Stimulated activated CD8-positive, alpha-beta memory T cell treated with anti-CD3 and anti-CD28 coated beads, Interleukin-7, amount 100 ng/mL, for 4 hours (primary cell): ENCODE measurements at regions not wholly inside any gene's neighbourhood (a gene's known extent, or its start where the extent isn't known, plus 50 kb on each side); places are given as distances from the start of the nearest gene placed in this dataset.

Experiments used
- DNase-seq, 2 donors: peaks; one replicate each; pipeline ENCODE4 v3.0.0-alpha.2; 2020; ENCODE audit warnings: low read depth in 2 of 2

DNA sequence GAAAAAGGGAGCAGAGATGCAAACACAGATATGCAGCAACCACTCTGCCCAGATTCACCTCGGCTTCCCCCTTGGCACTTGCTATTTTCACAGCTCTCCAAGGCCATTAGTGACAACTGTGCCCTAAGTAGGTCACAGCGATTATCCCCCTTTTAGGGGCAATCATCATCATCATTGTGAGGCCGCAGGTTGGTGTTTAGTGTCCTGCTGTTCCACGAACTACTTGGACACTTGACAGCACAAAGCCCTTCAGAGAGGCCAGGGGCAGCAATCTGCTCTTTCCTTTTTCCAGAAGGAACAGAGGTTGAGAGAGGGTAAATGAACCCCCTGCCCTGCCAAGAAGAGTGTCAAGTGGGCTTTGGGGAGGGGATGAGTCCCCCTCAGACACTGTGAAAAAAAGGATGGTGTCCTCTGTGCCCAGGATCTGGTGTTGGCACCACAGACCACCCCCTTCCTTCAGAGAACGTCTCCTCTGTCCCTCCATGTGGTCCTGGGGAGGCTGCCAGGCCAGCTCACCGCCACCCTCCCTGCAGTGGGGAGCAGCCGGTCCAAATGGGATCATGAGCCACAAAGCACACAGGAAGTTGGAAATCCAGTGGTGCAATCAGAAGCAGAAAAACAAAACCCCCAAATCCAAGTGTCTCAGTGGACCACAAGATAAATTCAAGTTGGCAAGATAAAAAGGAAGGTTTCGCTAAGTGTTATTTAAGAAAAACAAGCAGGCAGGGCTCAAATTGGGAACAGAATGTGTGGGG is 78.4 kb upstream of the MED9 start:
- DNase-seq: no peak

DNA sequence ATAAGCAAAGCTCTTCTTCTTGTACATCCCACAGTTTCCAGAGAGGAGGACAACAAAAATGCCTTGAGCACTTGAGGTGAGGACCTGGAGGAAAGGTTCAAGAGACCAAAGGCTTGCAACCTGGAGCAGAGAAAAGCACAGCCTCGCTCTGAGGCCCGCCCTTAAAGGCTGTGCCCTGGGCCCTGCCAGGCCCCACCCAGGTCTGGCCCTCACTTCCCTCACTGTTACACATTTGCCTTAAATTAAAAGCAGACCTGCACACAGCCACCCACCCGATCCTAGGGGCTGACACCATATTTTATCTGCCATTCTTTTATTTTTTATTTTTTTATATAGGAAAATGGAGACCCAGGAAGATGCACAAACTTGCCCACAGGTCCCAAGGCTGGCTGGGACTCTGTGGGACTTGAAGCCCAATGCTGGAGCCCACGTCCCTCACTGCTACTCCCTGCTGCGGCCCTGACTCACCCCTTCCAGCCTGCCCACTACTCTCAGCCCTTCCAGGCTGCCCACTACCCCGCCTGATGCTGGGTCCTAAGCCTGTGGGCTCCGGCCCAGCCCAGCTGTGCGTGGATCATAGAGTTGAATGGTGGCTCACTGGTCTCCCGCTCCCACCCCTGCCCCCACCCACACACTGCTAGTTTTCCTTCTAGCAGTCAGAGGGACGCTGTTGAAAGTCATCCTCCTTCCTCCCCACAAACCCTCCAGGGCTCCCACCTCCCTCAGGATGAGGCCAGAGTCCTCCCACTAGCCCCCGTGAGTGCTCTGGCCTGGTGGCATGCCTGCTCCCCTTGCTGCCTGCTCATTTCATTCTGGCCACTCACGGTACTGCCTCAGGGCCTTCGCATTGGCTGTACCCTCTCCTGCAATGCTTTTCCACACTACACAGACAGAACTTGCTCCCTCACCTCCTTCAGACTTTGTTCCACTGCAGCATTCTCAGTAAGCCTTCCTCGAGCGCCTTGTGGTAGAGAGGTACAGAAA is 77.6 kb upstream of the MED9 start:
- DNase-seq: no peak

DNA sequence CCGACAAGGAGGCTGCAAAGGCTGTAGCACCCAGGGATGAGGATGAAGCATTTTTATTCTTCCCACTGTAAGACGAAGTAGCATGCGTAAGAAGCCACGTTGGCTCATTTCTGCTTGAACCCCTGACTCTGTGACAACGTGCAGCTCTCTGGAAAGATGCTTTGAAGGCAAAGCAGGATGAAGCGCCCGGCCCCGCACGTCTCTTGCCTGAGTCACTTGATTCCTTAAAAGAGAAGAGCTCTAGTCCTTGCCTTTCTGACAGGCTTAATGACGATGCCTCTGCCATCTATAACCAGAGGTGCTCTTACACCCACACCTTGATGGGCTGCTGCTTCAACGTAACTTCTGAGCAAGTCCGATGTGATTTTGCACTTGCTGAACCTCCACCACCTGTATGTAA is 76.7 kb upstream of the MED9 start:
- DNase-seq: no peak

- DNase-seq: no peak
These were observed 76.1 kb upstream of the MED9 start for GRCh38 chr17:17400566-17401184.

GRCh38 chr17:17401271-17401781 is 75.5 kb upstream of the MED9 start:
- DNase-seq: no peak

GRCh38 chr17:17402558-17402957 is 74.2 kb upstream of the MED9 start:
- DNase-seq: no peak

GRCh38 chr17:17403065-17403464 is 73.7 kb upstream of the MED9 start:
- DNase-seq: no peak

- DNase-seq: peak in 1 of 2 donors; percentile 41
These were observed 72.8 kb upstream of the MED9 start for GRCh38 chr17:17403899-17404576.

DNA sequence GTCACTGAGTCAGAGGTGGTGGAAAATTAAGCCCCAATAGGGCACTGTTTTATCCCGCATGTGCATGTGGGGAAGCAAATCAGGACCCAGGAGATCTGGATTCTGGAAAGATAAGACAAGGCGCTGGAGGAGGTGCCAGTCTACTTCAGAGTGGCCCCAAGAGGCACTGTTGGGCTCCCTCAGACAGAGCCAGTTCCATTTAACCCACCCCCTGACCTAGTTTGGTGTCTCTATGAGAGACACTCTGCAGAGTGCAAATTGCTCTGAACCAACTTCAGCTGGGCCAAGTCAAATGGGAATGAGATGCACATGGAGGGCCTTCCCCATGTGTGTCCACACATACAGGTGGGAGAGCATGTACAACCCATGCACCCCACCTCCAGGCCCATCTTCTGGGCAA is 71.1 kb upstream of the MED9 start:
- no peak for DNase-seq

GRCh38 chr17:17406225-17406624 is 70.6 kb upstream of the MED9 start:
- DNase-seq: no peak

- no peak for DNase-seq
These were observed 68.5 kb upstream of the MED9 start for GRCh38 chr17:17408236-17408794.

DNA sequence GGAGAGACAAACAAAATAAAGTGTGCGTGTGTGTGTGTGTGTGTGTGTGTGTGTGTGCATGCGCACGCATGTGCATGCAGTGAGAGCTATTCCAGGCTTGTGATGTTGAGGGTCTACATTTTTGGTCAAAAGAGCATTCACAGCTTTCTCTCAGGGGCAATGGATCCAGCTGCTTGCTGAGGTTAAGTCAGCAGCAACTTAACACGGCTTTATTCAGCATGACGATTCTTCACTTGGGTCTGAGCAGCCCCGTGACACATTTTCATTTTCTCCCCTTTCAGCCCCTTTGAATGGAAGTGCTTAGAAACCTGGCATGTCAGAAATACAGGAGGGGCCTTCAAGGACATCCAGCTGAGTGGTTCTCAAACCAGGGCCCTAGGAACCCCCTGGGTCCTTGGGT is 66.4 kb upstream of the MED9 start:
- DNase-seq: no peak

GRCh38 chr17:17411692-17412091 is 65.1 kb upstream of the MED9 start:
- no peak for DNase-seq

GRCh38 chr17:17412326-17412725 is 64.5 kb upstream of the MED9 start:
- no peak for DNase-seq

DNA sequence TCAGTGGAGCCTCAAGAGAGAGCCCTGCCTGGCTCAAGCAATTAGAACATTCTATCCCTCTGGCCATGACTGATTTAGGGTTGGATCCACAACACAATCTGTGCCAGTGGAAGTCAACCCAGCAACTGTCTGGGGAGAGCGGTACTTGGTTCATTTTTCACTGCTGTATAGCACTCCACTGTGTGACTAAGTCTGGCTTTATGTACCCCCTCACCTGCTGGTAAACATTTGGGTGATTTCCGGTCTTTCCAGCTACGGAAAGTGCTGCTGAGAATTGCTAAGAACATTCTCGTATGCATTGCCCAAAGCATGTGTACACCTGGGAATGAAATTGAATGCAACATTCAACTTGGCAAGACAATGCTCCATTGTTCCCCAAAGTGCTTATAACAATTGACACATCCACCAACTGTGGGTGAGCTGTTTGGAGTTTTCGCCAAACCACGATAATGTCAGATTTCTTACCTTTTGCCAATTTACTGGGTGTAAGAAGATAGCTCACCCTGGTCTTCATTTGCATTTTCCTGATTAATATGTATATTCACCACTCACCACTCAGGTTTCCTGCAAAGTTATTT is 63.5 kb upstream of the MED9 start:
- no peak for DNase-seq

GRCh38 chr17:17413821-17414220 is 63.0 kb upstream of the MED9 start:
- no peak for DNase-seq

DNA sequence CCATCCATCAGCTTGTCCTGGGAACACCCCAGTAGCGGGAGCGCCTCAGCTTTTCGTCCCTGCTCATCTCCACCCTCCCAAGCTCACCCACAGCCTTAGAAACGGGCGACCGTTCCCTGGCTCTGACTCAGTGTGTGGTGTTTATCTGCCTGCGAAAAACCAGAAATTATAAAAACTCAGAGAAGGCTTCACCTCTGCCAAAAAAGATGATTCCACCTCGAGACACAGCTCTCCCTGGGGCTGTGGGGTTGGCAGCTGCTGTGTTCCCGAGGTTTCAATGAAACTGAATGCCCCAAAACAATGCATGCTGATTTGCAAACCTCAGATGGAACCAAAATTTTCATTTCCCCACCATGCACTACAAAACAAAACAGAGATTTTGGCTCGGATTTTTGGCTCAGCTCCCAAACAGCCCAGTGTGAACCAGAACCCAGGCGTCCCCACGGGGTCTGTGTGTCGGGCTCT is 62.4 kb upstream of the MED9 start:
- no peak for DNase-seq

- DNase-seq: no peak
These were observed 61.8 kb upstream of the MED9 start for GRCh38 chr17:17415006-17415405.

GRCh38 chr17:17416007-17416399 is 60.8 kb upstream of the MED9 start:
- no peak for DNase-seq

- DNase-seq: peak in 1 of 2 donors; percentile 13
These were observed 60.1 kb upstream of the MED9 start for GRCh38 chr17:17416400-17417360.
